ENCODE measurements at regions not wholly inside any gene's neighbourhood (a gene's known extent, or its start where the extent isn't known, plus 50 kb on each side); places are given as distances from the start of the nearest gene placed in this dataset.

- TF ChIP-seq CTCF (IDR thresholded peaks at IDR 0.05; ENCODE audit: borderline replicate concordance, extremely low read depth, low read length, poor library complexity, severe bottlenecking), result no peak
- TF ChIP-seq EZH2 (IDR thresholded peaks at IDR 0.05; ENCODE audit: borderline replicate concordance, low read depth, low read length, severe bottlenecking), result no peak
Observed at GRCh38 chr2:123451542-123451941, 573.5 kb upstream of the CNTNAP5 start.

All from DND-41 (cell line).